ENCODE measurements at regions not wholly inside any gene's neighbourhood (a gene's known extent, or its start where the extent isn't known, plus 50 kb on each side); places are given as distances from the start of the nearest gene placed in this dataset.

GRCh38 chr14:40269436-40269835, 837.2 kb upstream of the FBXO33 start:
- no peak for ATAC-seq
- no peak for DNase-seq
- Mint-ChIP-seq H3K36me3 (ENCODE audit: low read depth) (no peaks in the 10 kb centered on the region), H3K27me3 (no peaks in the 10 kb centered on the region), H3K27ac (no peak overlapping the region), H3K4me3 (no peak overlapping the region), H3K9me3 (ENCODE audit: low read depth) (peaks cover 2% of the 10 kb centered on the region), H3K4me1 (no peaks in the 10 kb centered on the region)
- ChIA-PET CTCF (no interaction called here), POLR2A (no interaction called here)
- intact Hi-C loops (cut with DNase I, micrococcal nuclease) = no loop called here

GRCh38 chr14:40268236-40268635, 836.0 kb upstream of the FBXO33 start:
- H3K27ac Mint-ChIP-seq = no peak overlapping the region
- intact Hi-C loops (cut with DNase I, micrococcal nuclease) = no loop called here
- ChIA-PET CTCF (no interaction called here), POLR2A (no interaction called here)
- no peak for DNase-seq
- H3K4me1 Mint-ChIP-seq = no peaks in the 10 kb centered on the region
- H3K4me3 Mint-ChIP-seq = no peak overlapping the region
- no peaks in the 10 kb centered on the region for H3K36me3 Mint-ChIP-seq (ENCODE audit: low read depth)
- H3K27me3 Mint-ChIP-seq = no peaks in the 10 kb centered on the region
- H3K9me3 Mint-ChIP-seq (ENCODE audit: low read depth) = peaks cover 2% of the 10 kb centered on the region
- no peak for ATAC-seq

- CTCF ChIA-PET = no interaction called here
- intact Hi-C loops (cut with DNase I, micrococcal nuclease) = no loop called here
- H3K4me3 Mint-ChIP-seq = no peak overlapping the region
- POLR2A ChIA-PET = no interaction called here
- no peak overlapping the region for H3K27ac Mint-ChIP-seq
- no peak for ATAC-seq
- H3K36me3 Mint-ChIP-seq (ENCODE audit: low read depth) = no peaks in the 10 kb centered on the region
- no peaks in the 10 kb centered on the region for H3K4me1 Mint-ChIP-seq
- no peaks in the 10 kb centered on the region for H3K27me3 Mint-ChIP-seq
- DNase-seq = no peak
- peaks cover 2% of the 10 kb centered on the region for H3K9me3 Mint-ChIP-seq (ENCODE audit: low read depth)
These were observed 832.9 kb upstream of the FBXO33 start for GRCh38 chr14:40265096-40265495.

GRCh38 chr14:40252817-40253447, 820.7 kb upstream of the FBXO33 start:
- no peaks in the 10 kb centered on the region for H3K27me3 Mint-ChIP-seq
- CTCF ChIA-PET = no interaction called here
- no peak overlapping the region for H3K4me3 Mint-ChIP-seq
- DNase-seq = no peak
- no peak for ATAC-seq
- H3K9me3 Mint-ChIP-seq (ENCODE audit: low read depth) = no peaks in the 10 kb centered on the region
- intact Hi-C loops (cut with DNase I, micrococcal nuclease) = no loop called here
- no peaks in the 10 kb centered on the region for H3K4me1 Mint-ChIP-seq
- no peaks in the 10 kb centered on the region for H3K36me3 Mint-ChIP-seq (ENCODE audit: low read depth)
- POLR2A ChIA-PET = no interaction called here
- H3K27ac Mint-ChIP-seq = no peak overlapping the region

- intact Hi-C loops (cut with DNase I, micrococcal nuclease) = no loop called here
- Mint-ChIP-seq H3K36me3 (ENCODE audit: low read depth) (no peaks in the 10 kb centered on the region), H3K4me1 (no peaks in the 10 kb centered on the region), H3K27me3 (no peaks in the 10 kb centered on the region), H3K27ac (no peak overlapping the region), H3K4me3 (no peak overlapping the region), H3K9me3 (ENCODE audit: low read depth) (peaks cover 6% of the 10 kb centered on the region)
- POLR2A ChIA-PET = no interaction called here
- ATAC-seq (no peak), DNase-seq (no peak)
- CTCF ChIA-PET = no interaction called here
These were observed 816.4 kb upstream of the FBXO33 start for GRCh38 chr14:40248671-40249070.

GRCh38 chr14:40240245-40240859, 808.1 kb upstream of the FBXO33 start:
- Mint-ChIP-seq H3K27ac (no peak overlapping the region), H3K4me3 (no peak overlapping the region), H3K36me3 (ENCODE audit: low read depth) (no peaks in the 10 kb centered on the region), H3K4me1 (no peaks in the 10 kb centered on the region), H3K9me3 (ENCODE audit: low read depth) (peaks cover 10% of the 10 kb centered on the region), H3K27me3 (no peaks in the 10 kb centered on the region)
- intact Hi-C loops (cut with DNase I, micrococcal nuclease) = no loop called here
- ATAC-seq (no peak), DNase-seq (no peak)
- POLR2A ChIA-PET = no interaction called here
- CTCF ChIA-PET = no interaction called here

GRCh38 chr14:40232302-40232701, 800.1 kb upstream of the FBXO33 start:
- Mint-ChIP-seq H3K36me3 (ENCODE audit: low read depth) (no peaks in the 10 kb centered on the region), H3K27ac (no peak overlapping the region), H3K27me3 (no peaks in the 10 kb centered on the region), H3K9me3 (ENCODE audit: low read depth) (peaks cover 31% of the 10 kb centered on the region), H3K4me3 (no peak overlapping the region), H3K4me1 (no peaks in the 10 kb centered on the region)
- DNase-seq (no peak), ATAC-seq (no peak)
- ChIA-PET CTCF (no interaction called here), POLR2A (no interaction called here)
- intact Hi-C loops (cut with DNase I, micrococcal nuclease) = no loop called here

GRCh38 chr14:40229676-40230075, 797.4 kb upstream of the FBXO33 start:
- H3K4me3 Mint-ChIP-seq = no peak overlapping the region
- intact Hi-C loops (cut with DNase I, micrococcal nuclease) = no loop called here
- H3K36me3 Mint-ChIP-seq (ENCODE audit: low read depth) = no peaks in the 10 kb centered on the region
- DNase-seq (no peak), ATAC-seq (no peak)
- peaks cover 28% of the 10 kb centered on the region for H3K9me3 Mint-ChIP-seq (ENCODE audit: low read depth)
- ChIA-PET CTCF (no interaction called here), POLR2A (no interaction called here)
- H3K4me1 Mint-ChIP-seq = no peaks in the 10 kb centered on the region
- H3K27me3 Mint-ChIP-seq = no peaks in the 10 kb centered on the region
- H3K27ac Mint-ChIP-seq = no peak overlapping the region

GRCh38 chr14:40222996-40223395, 790.8 kb upstream of the FBXO33 start:
- H3K27me3 Mint-ChIP-seq = no peaks in the 10 kb centered on the region
- no peaks in the 10 kb centered on the region for H3K36me3 Mint-ChIP-seq (ENCODE audit: low read depth)
- POLR2A ChIA-PET = no interaction called here

GRCh38 chr14:40221428-40221827, 789.2 kb upstream of the FBXO33 start:
- no peak for ATAC-seq
- intact Hi-C loops (cut with DNase I, micrococcal nuclease) = no loop called here
- ChIA-PET POLR2A (no interaction called here), CTCF (interaction anchor here (0.5 kb wide), 1 partner anchor 188 kb away, joined by 3 read pairs; no protein-coding TSS in a partner anchor)
- Mint-ChIP-seq H3K4me3 (no peak overlapping the region), H3K9me3 (ENCODE audit: low read depth) (peaks cover 7% of the 10 kb centered on the region), H3K4me1 (no peaks in the 10 kb centered on the region), H3K36me3 (ENCODE audit: low read depth) (no peaks in the 10 kb centered on the region), H3K27me3 (no peaks in the 10 kb centered on the region), H3K27ac (no peak overlapping the region)
- no peak for DNase-seq

More at GRCh38 chr14:40222996-40223395, 790.8 kb upstream of the FBXO33 start:
- Mint-ChIP-seq H3K27ac (no peak overlapping the region), H3K4me3 (no peak overlapping the region), H3K4me1 (no peaks in the 10 kb centered on the region), H3K9me3 (ENCODE audit: low read depth) (peaks cover 18% of the 10 kb centered on the region)
- DNase-seq = no peak
- CTCF ChIA-PET = no interaction called here
- ATAC-seq = no peak
- intact Hi-C loops (cut with DNase I, micrococcal nuclease) = no loop called here

- intact Hi-C loops (cut with DNase I, micrococcal nuclease) = no loop called here
- Mint-ChIP-seq H3K4me3 (no peak overlapping the region), H3K27ac (no peak overlapping the region), H3K36me3 (ENCODE audit: low read depth) (no peaks in the 10 kb centered on the region), H3K27me3 (no peaks in the 10 kb centered on the region), H3K9me3 (ENCODE audit: low read depth) (peaks cover 10% of the 10 kb centered on the region), H3K4me1 (no peaks in the 10 kb centered on the region)
- DNase-seq = no peak
- ChIA-PET POLR2A (no interaction called here), CTCF (no interaction called here)
- no peak for ATAC-seq
These were observed 786.8 kb upstream of the FBXO33 start for GRCh38 chr14:40219032-40219431.

GRCh38 chr14:40218282-40218941, 786.2 kb upstream of the FBXO33 start:
- Mint-ChIP-seq H3K4me1 (no peaks in the 10 kb centered on the region), H3K27ac (no peak overlapping the region), H3K27me3 (no peaks in the 10 kb centered on the region), H3K9me3 (ENCODE audit: low read depth) (peaks cover 10% of the 10 kb centered on the region), H3K4me3 (no peak overlapping the region), H3K36me3 (ENCODE audit: low read depth) (no peaks in the 10 kb centered on the region)
- POLR2A ChIA-PET = no interaction called here
- intact Hi-C loops (cut with DNase I, micrococcal nuclease) = no loop called here
- no peak for DNase-seq
- ATAC-seq = no peak
- CTCF ChIA-PET = no interaction called here
